Endothelial cell of umbilical vein (primary cell): ENCODE measurements at regions not wholly inside any gene's neighbourhood (a gene's known extent, or its start where the extent isn't known, plus 50 kb on each side); places are given as distances from the start of the nearest gene placed in this dataset.

Experiments used
- BruUV-seq: library from RNA; stranded (reverse); fragments of 400-500 nt; replicated peaks from 2 replicates; lab custom pipeline; 2021; lab: Mats Ljungman, UMichigan
- CTCF ChIA-PET: fragments of 300-600, 350-600 bp; sonication (Branson Sonifier 250); formaldehyde crosslinking; loops from one replicate; lab custom pipeline; 2021; ENCODE audit warnings: antibody characterized with exemption, inconsistent platforms; lab: Charles Lee
- POLR2A ChIA-PET: fragments of 300-600, 350-600 bp; sonication (Branson Sonifier 250); formaldehyde crosslinking; loops from one replicate; lab custom pipeline; 2021; ENCODE audit warnings: antibody characterized with exemption, inconsistent platforms; lab: Charles Lee
- DNase-seq: peaks from one replicate; pipeline ENCODE4 v3.0.0-alpha.2; 2011; ENCODE audit warnings: low read depth, low spot score
- FAIRE-seq: peaks from 2 replicates; lab custom pipeline; 2011; peaks lifted over from hg19 to GRCh38; lab: Jason Lieb, UNC
- H2AFZ ChIP-seq: 2 replicates; pipeline ENCODE4 v1.6.0; 2012; ENCODE audit warnings: low read depth, low read length, control low read depth, inconsistent platforms
- H3K27ac ChIP-seq: 2 replicates; pipeline ENCODE4 v1.5.1; 2011; ENCODE audit warnings: low read depth, mild to moderate bottlenecking, control low read depth, low read length, moderate library complexity; ENCODE audit not compliant: insufficient read depth
- H3K27me3 ChIP-seq, 2 experiments: 2 replicates each; pipeline versions ENCODE4 v1.6.0 to v1.6.1; 2011; ENCODE audit warnings: low read length in 2 of 2, mixed read lengths in 1 of 2; ENCODE audit not compliant: control insufficient read depth in 2 of 2, insufficient read depth in 2 of 2
- H3K36me3 ChIP-seq, 2 experiments: 2 replicates in 1 of 2; 3 replicates in 1 of 2; pipeline ENCODE4 v1.5.1; 2011; ENCODE audit warnings: low read length in 2 of 2, mild to moderate bottlenecking in 1 of 2, moderate library complexity in 1 of 2; ENCODE audit not compliant: control insufficient read depth in 2 of 2, insufficient read depth in 2 of 2; ENCODE audit errors: extremely low read depth in 1 of 2
- H3K4me1 ChIP-seq: 3 replicates; pipeline ENCODE4 v1.5.1; 2011; ENCODE audit warnings: mild to moderate bottlenecking, low read length; ENCODE audit not compliant: control insufficient read depth, insufficient read depth; ENCODE audit errors: extremely low read depth
- H3K4me2 ChIP-seq: 2 replicates; pipeline ENCODE4 v1.6.1; 2011; ENCODE audit warnings: low read length, control low read depth, mixed read lengths; ENCODE audit not compliant: insufficient read depth
- H3K4me3 ChIP-seq, 3 experiments: fragments of 200-600 bp in 1 of 3; sonication (generic), shearing (Covaris generic) in 1 of 3; replicated peaks in 1 of 3; 2 replicates each; pipeline ENCODE4 v1.5.1; 2011 to 2016; ENCODE audit warnings: control low read depth in 3 of 3, low read length in 3 of 3, mild to moderate bottlenecking in 2 of 3, inconsistent platforms in 1 of 3, low read depth in 1 of 3, moderate library complexity in 1 of 3; ENCODE audit not compliant: insufficient read depth in 1 of 3
- H3K79me2 ChIP-seq: 2 replicates; pipeline ENCODE4 v1.6.0; 2012; ENCODE audit warnings: low read length, inconsistent platforms; ENCODE audit not compliant: control insufficient read depth, insufficient read depth
- H3K9ac ChIP-seq: replicated peaks from 2 replicates; pipeline ENCODE3; 2011; ENCODE audit warnings: low read length, control low read depth; ENCODE audit not compliant: insufficient read depth; ENCODE audit errors: extremely low read depth
- H3K9me1 ChIP-seq: replicated peaks from 3 replicates; pipeline ENCODE4 v1.6.0; 2011; ENCODE audit warnings: mild to moderate bottlenecking, low read length; ENCODE audit not compliant: control insufficient read depth, insufficient read depth; ENCODE audit errors: extremely low read depth
- H3K9me3 ChIP-seq: replicated peaks from 2 replicates; pipeline ENCODE4 v1.5.1; 2012; ENCODE audit warnings: low read length, inconsistent platforms; ENCODE audit not compliant: control insufficient read depth, insufficient read depth
- H4K20me1 ChIP-seq: replicated peaks from 2 replicates; pipeline ENCODE3; 2011; ENCODE audit warnings: mild to moderate bottlenecking, low read length; ENCODE audit not compliant: control insufficient read depth, insufficient read depth; ENCODE audit errors: extremely low read depth
- CTCF ChIP-seq, 2 donors: IDR thresholded peaks; 1 replicate in 1 of 2; 2 replicates in 1 of 2; pipeline ENCODE4 v1.5.1; 2011; ENCODE audit warnings: low read length in 2 of 2, mild to moderate bottlenecking in 2 of 2, moderate library complexity in 2 of 2, control low read depth in 1 of 2, inconsistent platforms in 1 of 2, low read depth in 1 of 2; ENCODE audit not compliant: insufficient read depth in 1 of 2; ENCODE audit errors: extremely low read depth in 1 of 2
- EZH2 ChIP-seq: IDR thresholded peaks from 2 replicates; pipeline ENCODE4 v1.6.1; 2012; ENCODE audit warnings: borderline replicate concordance, low read depth, mild to moderate bottlenecking, moderate library complexity, low read length, inconsistent platforms; ENCODE audit not compliant: severe bottlenecking
- FOS ChIP-seq: IDR thresholded peaks from 2 replicates; pipeline ENCODE4 v1.6.1; 2011; ENCODE audit warnings: mild to moderate bottlenecking, low read length, moderate library complexity, borderline replicate concordance; ENCODE audit not compliant: insufficient read depth
- GATA2 ChIP-seq: IDR thresholded peaks from 2 replicates; pipeline ENCODE4 v1.7.0; 2011; ENCODE audit warnings: low read depth, mild to moderate bottlenecking, moderate library complexity, mixed read lengths, low read length; ENCODE audit not compliant: insufficient read length, insufficient read depth
- JUN ChIP-seq: IDR thresholded peaks from 2 replicates; pipeline ENCODE4 v1.6.1; 2011; ENCODE audit warnings: borderline replicate concordance, low read depth; ENCODE audit not compliant: insufficient read length, insufficient read depth
- MAX ChIP-seq: IDR thresholded peaks from 2 replicates; pipeline ENCODE4 v1.6.1; 2011; ENCODE audit not compliant: insufficient read depth, insufficient read length
- MYC ChIP-seq: IDR thresholded peaks from one replicate; pipeline ENCODE4 v1.6.1; 2011; ENCODE audit warnings: mild to moderate bottlenecking, low read depth, low read length
- POLR2A ChIP-seq: IDR thresholded peaks from 2 replicates; pipeline ENCODE4 v1.6.1; 2012; ENCODE audit warnings: low read depth, mild to moderate bottlenecking, control low read depth, low read length
- POLR2AphosphoS5 ChIP-seq: IDR thresholded peaks from 2 replicates; pipeline ENCODE4 v1.6.1; 2012; ENCODE audit warnings: low read depth, mild to moderate bottlenecking, control low read depth, low read length, moderate library complexity; ENCODE audit not compliant: insufficient read depth
- dilution Hi-C: fragments of 300-500 bp; cut with MboI; formaldehyde crosslinking; loops from one replicate; pipeline ENCODE4 v1.15.0; 2019; ENCODE audit warnings: low sequenced_read_pairs; ENCODE audit not compliant: extremely low pct_ligation_motif_present
- intact Hi-C: fragments of 100-400 bp; cut with micrococcal nuclease; formaldehyde crosslinking; loops from one replicate; pipeline ENCODE4 v1.10.0; 2022

GRCh38 chr10:130913844-130914243, 397.7 kb downstream of the TCERG1L start:
- dilution Hi-C loops: no loop called here
- no peak for FAIRE-seq

GRCh38 chr10:130914367-130914766, 397.2 kb downstream of the TCERG1L start:
- Histone ChIP-seq H3K36me3 (no peaks in the 10 kb centered on the region), H3K9me1 (no peaks in the 10 kb centered on the region), H3K4me2 (no peak overlapping the region), H2AFZ (no peak overlapping the region), H3K9ac (no peak overlapping the region), H3K9me3 (peaks cover 2% of the 10 kb centered on the region), H3K4me1 (no peaks in the 10 kb centered on the region), H3K27me3 (no peaks in the 10 kb centered on the region), H3K79me2 (no peaks in the 10 kb centered on the region), H3K4me3 (no peak overlapping the region), H3K27ac (no peak overlapping the region), H4K20me1 (no peaks in the 10 kb centered on the region)
- DNase-seq: no peak
- TF ChIP-seq POLR2A (no peak), MAX (no peak), GATA2 (no peak), MYC (no peak), JUN (no peak), EZH2 (no peak), CTCF (IDR thresholded peaks at IDR 0.05; ENCODE audit: extremely low read depth in 1 of 2, insufficient read depth in 1 of 2, low read depth in 1 of 2, low read length in 2 of 2) (no peak), FOS (no peak), POLR2AphosphoS5 (no peak)
- dilution Hi-C loops (no loop called here), intact Hi-C loops (no loop called here)
- no peak for FAIRE-seq
- ChIA-PET CTCF (no interaction called here), POLR2A (no interaction called here)
- BruUV-seq: no TSS peak

More at GRCh38 chr10:130913844-130914243, 397.7 kb downstream of the TCERG1L start:
- DNase-seq: no peak
- intact Hi-C loops: no loop called here
- Histone ChIP-seq H3K4me3 (no peak overlapping the region), H3K4me2 (no peak overlapping the region), H3K4me1 (no peaks in the 10 kb centered on the region), H3K9me1 (no peaks in the 10 kb centered on the region), H3K9ac (no peak overlapping the region), H3K9me3 (peaks cover 2% of the 10 kb centered on the region), H2AFZ (no peak overlapping the region), H3K27me3 (no peaks in the 10 kb centered on the region), H3K36me3 (no peaks in the 10 kb centered on the region), H3K79me2 (no peaks in the 10 kb centered on the region), H4K20me1 (no peaks in the 10 kb centered on the region), H3K27ac (no peak overlapping the region)
- TF ChIP-seq JUN (no peak), CTCF (IDR thresholded peaks at IDR 0.05; ENCODE audit: extremely low read depth in 1 of 2, insufficient read depth in 1 of 2, low read depth in 1 of 2, low read length in 2 of 2) (no peak), POLR2A (no peak), FOS (no peak), EZH2 (no peak)
- ChIA-PET POLR2A (no interaction called here), CTCF (no interaction called here)
- no TSS peak for BruUV-seq
